Naive thymus-derived CD8-positive, alpha-beta T cell (primary cell): ENCODE measurements at regions not wholly inside any gene's neighbourhood (a gene's known extent, or its start where the extent isn't known, plus 50 kb on each side); places are given as distances from the start of the nearest gene placed in this dataset.
A peak's percentile ranks its signal among the peaks of the same experiment; 100 is the strongest.

Experiments used
- ATAC-seq, 2 donors: fragments of 150-1000 bp; cut with Tn5 transposase in 1 of 2; sonication (Bioruptor Pico), chemical (Tn5 transposase) in 1 of 2; 1 replicate in 1 of 2; 2 replicates in 1 of 2; pipeline ENCODE4 v1.10.0; 2021; ENCODE audit warnings: mild to moderate bottlenecking in 2 of 2, moderate library complexity in 2 of 2
- POLR2A ChIA-PET: fragments of 350-600 bp; sonication (Branson Sonifier 250); formaldehyde crosslinking; loops from one replicate; lab custom pipeline; 2021; ENCODE audit warnings: antibody characterized with exemption; lab: Charles Lee
- DNase-seq, 10 donors: peaks; one replicate each; pipeline versions ENCODE4 v3.0.0 to v3.0.0-alpha.2; 2020 to 2022
- H3K27ac Mint-ChIP-seq, 10 donors: one replicate each; pipeline ENCODE4 v1.8.0; 2020 to 2022; ENCODE audit warnings: mild to moderate bottlenecking in 10 of 10, mixed read lengths in 10 of 10, moderate library complexity in 4 of 10, inconsistent platforms in 1 of 10
- H3K27me3 Mint-ChIP-seq, 5 donors: one replicate each; pipeline ENCODE4 v1.8.0; 2021 to 2022; ENCODE audit warnings: mixed read lengths in 5 of 5
- H3K36me3 Mint-ChIP-seq, 3 donors: one replicate each; pipeline ENCODE4 v1.8.0; 2020 to 2022; ENCODE audit warnings: mixed read lengths in 3 of 3, mild to moderate bottlenecking in 2 of 3, inconsistent platforms in 1 of 3
- H3K4me1 Mint-ChIP-seq, 4 donors: one replicate each; pipeline ENCODE4 v1.8.0; 2021 to 2022; ENCODE audit warnings: mixed read lengths in 4 of 4
- H3K4me3 Mint-ChIP-seq, 10 donors: one replicate each; pipeline ENCODE4 v1.8.0; 2020 to 2022; ENCODE audit warnings: mild to moderate bottlenecking in 10 of 10, mixed read lengths in 10 of 10, moderate library complexity in 6 of 10, inconsistent platforms in 1 of 10
- H3K9me3 Mint-ChIP-seq, 9 donors: one replicate each; pipeline ENCODE4 v1.8.0; 2020 to 2022; ENCODE audit warnings: mixed read lengths in 9 of 9, mild to moderate bottlenecking in 3 of 9, inconsistent platforms in 1 of 9, moderate library complexity in 1 of 9

DNA sequence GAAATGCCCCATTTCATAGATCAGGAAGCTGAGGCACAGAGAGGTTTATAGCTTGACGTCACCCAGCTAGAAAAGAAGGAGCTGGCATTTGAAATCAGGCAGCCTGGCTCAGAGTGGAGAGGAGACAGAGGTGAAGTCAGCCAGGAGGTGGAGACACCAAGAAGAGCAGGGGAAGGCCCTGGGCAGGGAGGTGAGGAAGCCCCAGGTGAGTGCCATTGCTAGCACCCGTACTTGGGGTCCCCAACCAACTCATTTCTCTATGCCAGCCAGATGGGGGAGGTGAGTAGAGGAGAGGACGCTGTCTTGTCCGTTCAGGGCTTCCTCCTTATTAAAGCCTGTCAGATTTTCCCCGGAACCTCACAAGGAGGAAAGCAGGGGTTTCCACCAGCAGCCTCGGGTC, 149.6 kb upstream of the TLE3 start:
- Mint-ChIP-seq H3K9me3 (no peaks in the 10 kb centered on the region), H3K4me1 (peaks cover 33 to 74% (median 65%) of the 10 kb centered on the region in 4 donors), H3K4me3 (peak overlapping the region in 2 of 10 donors; percentile 1 to 48), H3K36me3 (no peaks in the 10 kb centered on the region), H3K27ac (peak overlapping the region in 1 of 10 donors; percentile 14), H3K27me3 (no peaks in the 10 kb centered on the region)
- ATAC-seq = no peak
- DNase-seq = no peak
- POLR2A ChIA-PET = interaction anchor here (0.9 kb wide), 1 partner anchor 8 kb away, joined by 5 read pairs; no protein-coding TSS in a partner anchor

GRCh38 chr15:70246623-70247220, 149.0 kb upstream of the TLE3 start:
- no peak overlapping the region for H3K27ac Mint-ChIP-seq
- POLR2A ChIA-PET = interaction anchor here (0.9 kb wide), 1 partner anchor 8 kb away, joined by 5 read pairs; no protein-coding TSS in a partner anchor
- H3K4me1 Mint-ChIP-seq = peaks cover 34 to 74% (median 68%) of the 10 kb centered on the region in 4 donors
- no peak for ATAC-seq
- no peaks in the 10 kb centered on the region for H3K9me3 Mint-ChIP-seq
- DNase-seq = no peak
- no peaks in the 10 kb centered on the region for H3K27me3 Mint-ChIP-seq
- H3K4me3 Mint-ChIP-seq = no peak overlapping the region
- no peaks in the 10 kb centered on the region for H3K36me3 Mint-ChIP-seq

GRCh38 chr15:70245932-70246622, 148.4 kb upstream of the TLE3 start:
- H3K27me3 Mint-ChIP-seq = no peaks in the 10 kb centered on the region
- DNase-seq = no peak
- H3K4me3 Mint-ChIP-seq = no peak overlapping the region
- peaks cover 34 to 74% (median 68%) of the 10 kb centered on the region in 4 donors for H3K4me1 Mint-ChIP-seq
- no peak overlapping the region for H3K27ac Mint-ChIP-seq
- POLR2A ChIA-PET = no interaction called here
- H3K9me3 Mint-ChIP-seq = no peaks in the 10 kb centered on the region
- ATAC-seq = no peak
- no peaks in the 10 kb centered on the region for H3K36me3 Mint-ChIP-seq

DNA sequence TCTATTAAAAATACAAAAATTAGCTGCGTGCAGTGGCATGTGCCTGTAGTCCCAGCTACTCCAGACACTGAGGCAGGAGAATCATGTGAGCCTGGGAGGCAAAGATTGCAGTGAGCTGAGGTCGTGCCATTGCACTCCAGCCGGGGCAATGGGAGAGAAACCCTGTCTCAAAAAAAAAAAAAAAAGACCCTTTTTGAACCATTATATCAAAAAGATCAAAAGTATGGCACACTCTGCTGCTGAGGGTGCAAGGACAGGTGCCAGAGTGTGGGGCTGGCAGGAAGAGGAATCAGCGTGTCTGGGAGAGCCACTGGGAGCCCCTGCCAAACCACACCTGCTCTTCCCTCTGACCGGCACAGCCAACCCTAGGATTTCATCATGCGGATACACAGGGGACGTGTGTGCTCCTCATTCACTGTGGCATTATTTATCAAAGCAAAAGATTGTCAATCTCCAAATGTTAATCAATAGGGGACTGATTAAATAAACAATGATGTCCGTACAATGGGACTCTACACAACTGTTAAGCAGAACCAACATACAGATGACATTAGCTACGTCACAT, 147.3 kb upstream of the TLE3 start:
- no peak for DNase-seq
- no peak for ATAC-seq
- POLR2A ChIA-PET = no interaction called here
- Mint-ChIP-seq H3K27me3 (no peaks in the 10 kb centered on the region), H3K27ac (peak overlapping the region in 1 of 10 donors; percentile 2), H3K9me3 (no peaks in the 10 kb centered on the region), H3K36me3 (no peaks in the 10 kb centered on the region), H3K4me3 (no peak overlapping the region), H3K4me1 (peaks cover 38 to 80% (median 64%) of the 10 kb centered on the region in 4 donors)

DNA sequence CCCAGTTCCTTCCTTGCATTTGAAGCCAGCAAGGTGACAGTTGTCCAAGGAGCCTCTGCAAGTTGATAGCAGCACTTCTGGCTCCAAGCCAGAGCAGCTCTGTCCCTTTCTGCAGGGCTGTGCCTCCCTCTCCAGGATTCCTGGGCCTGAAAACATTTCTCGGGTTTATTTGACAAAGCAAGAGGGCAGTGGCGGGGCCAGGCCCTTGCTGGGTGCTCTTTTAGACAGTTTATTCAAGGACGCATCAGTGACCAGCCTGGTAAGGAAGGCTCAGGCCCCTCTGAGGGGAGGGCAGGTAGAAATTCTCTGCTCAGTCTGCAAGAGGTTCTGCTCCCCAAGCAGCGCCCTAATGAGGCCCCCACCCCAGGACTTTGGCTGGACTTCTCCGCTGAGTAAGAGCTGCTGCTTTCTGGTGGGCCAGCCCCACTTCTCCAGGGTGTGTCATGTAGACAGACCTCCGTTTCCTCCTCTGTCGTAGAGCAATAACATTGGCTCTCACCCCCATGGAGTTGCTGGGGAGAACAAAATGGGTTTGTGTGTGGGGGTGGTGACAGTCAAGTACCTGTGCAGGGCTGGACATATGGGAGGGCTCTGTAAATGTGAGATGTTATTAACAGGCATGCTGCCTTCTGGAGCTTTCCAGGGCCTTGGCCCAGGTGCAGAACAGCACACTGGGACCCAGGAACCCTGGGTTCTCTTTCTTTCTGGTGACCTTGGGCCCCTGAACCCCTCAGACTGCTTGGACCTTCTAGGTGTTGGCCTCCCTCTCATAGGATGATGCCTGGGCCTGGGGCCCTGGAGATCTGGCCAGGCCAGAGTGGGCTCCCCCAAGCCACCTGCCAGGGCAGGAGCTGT, 146.2 kb upstream of the TLE3 start:
- H3K27me3 Mint-ChIP-seq = no peaks in the 10 kb centered on the region
- no peaks in the 10 kb centered on the region for H3K36me3 Mint-ChIP-seq
- H3K4me3 Mint-ChIP-seq = peak overlapping the region in 4 of 10 donors; percentile 15 to 43 (median 26)
- no peak for DNase-seq
- no peaks in the 10 kb centered on the region for H3K9me3 Mint-ChIP-seq
- POLR2A ChIA-PET = no interaction called here
- H3K27ac Mint-ChIP-seq = peak overlapping the region in 5 of 10 donors; percentile 9 to 63 (median 28)
- ATAC-seq = no peak
- peaks cover 38 to 78% (median 60%) of the 10 kb centered on the region in 4 donors for H3K4me1 Mint-ChIP-seq

- peak overlapping the region in 7 of 10 donors; percentile 10 to 57 (median 37) for H3K4me3 Mint-ChIP-seq
Measured at GRCh38 chr15:70242951-70243685, 145.4 kb upstream of the TLE3 start.

GRCh38 chr15:70241561-70242320, 144.0 kb upstream of the TLE3 start:
- peak overlapping the region in 5 of 10 donors; percentile 30 to 81 (median 57) for H3K27ac Mint-ChIP-seq
- POLR2A ChIA-PET = interaction anchor here (1.0 kb wide), 1 partner anchor 16 kb away, joined by 3 read pairs; no protein-coding TSS in a partner anchor

More at GRCh38 chr15:70242951-70243685, 145.4 kb upstream of the TLE3 start:
- H3K9me3 Mint-ChIP-seq = no peaks in the 10 kb centered on the region
- DNase-seq (peak in 1 of 10 donors; percentile 26), ATAC-seq (peak in 1 of 2 donors; percentile 60)
- peak overlapping the region in 4 of 10 donors; percentile 10 to 59 (median 43) for H3K27ac Mint-ChIP-seq
- H3K36me3 Mint-ChIP-seq = no peaks in the 10 kb centered on the region
- H3K4me1 Mint-ChIP-seq = peaks cover 31 to 70% (median 54%) of the 10 kb centered on the region in 4 donors
- H3K27me3 Mint-ChIP-seq = no peaks in the 10 kb centered on the region
- POLR2A ChIA-PET = no interaction called here

GRCh38 chr15:70240820-70241430, 143.2 kb upstream of the TLE3 start:
- ATAC-seq (no peak), DNase-seq (no peak)
- H3K9me3 Mint-ChIP-seq = no peaks in the 10 kb centered on the region
- peaks cover 24 to 66% (median 51%) of the 10 kb centered on the region in 4 donors for H3K4me1 Mint-ChIP-seq
- no peaks in the 10 kb centered on the region for H3K27me3 Mint-ChIP-seq
- H3K36me3 Mint-ChIP-seq = no peaks in the 10 kb centered on the region
- peak overlapping the region in 1 of 10 donors; percentile 8 for H3K27ac Mint-ChIP-seq
- POLR2A ChIA-PET = interaction anchor here (1.0 kb wide), 1 partner anchor 15 kb away, joined by 3 read pairs; no protein-coding TSS in a partner anchor
- no peak overlapping the region for H3K4me3 Mint-ChIP-seq

More at GRCh38 chr15:70241561-70242320, 144.0 kb upstream of the TLE3 start:
- Mint-ChIP-seq H3K4me3 (peak overlapping the region in 3 of 10 donors; percentile 2 to 43 (median 8)), H3K36me3 (no peaks in the 10 kb centered on the region), H3K4me1 (peaks cover 24 to 66% (median 51%) of the 10 kb centered on the region in 4 donors), H3K27me3 (no peaks in the 10 kb centered on the region), H3K9me3 (no peaks in the 10 kb centered on the region)
- no peak for DNase-seq
- no peak for ATAC-seq

GRCh38 chr15:70240082-70240481, 142.4 kb upstream of the TLE3 start:
- H3K4me3 Mint-ChIP-seq = no peak overlapping the region
- peak in 1 of 2 donors; percentile 35 for ATAC-seq
- H3K27me3 Mint-ChIP-seq = no peaks in the 10 kb centered on the region
- DNase-seq = peak in 1 of 10 donors; percentile 20
- POLR2A ChIA-PET = no interaction called here
- H3K27ac Mint-ChIP-seq = no peak overlapping the region
- H3K4me1 Mint-ChIP-seq = peaks cover 23 to 65% (median 52%) of the 10 kb centered on the region in 4 donors
- H3K36me3 Mint-ChIP-seq = no peaks in the 10 kb centered on the region
- no peaks in the 10 kb centered on the region for H3K9me3 Mint-ChIP-seq

GRCh38 chr15:70238917-70239316, 141.2 kb upstream of the TLE3 start:
- H3K27ac Mint-ChIP-seq = no peak overlapping the region
- no peak for DNase-seq
- peaks cover 24 to 66% (median 57%) of the 10 kb centered on the region in 4 donors for H3K4me1 Mint-ChIP-seq
- POLR2A ChIA-PET = no interaction called here
- no peak overlapping the region for H3K4me3 Mint-ChIP-seq
- H3K36me3 Mint-ChIP-seq = no peaks in the 10 kb centered on the region
- no peaks in the 10 kb centered on the region for H3K27me3 Mint-ChIP-seq
- ATAC-seq = no peak
- no peaks in the 10 kb centered on the region for H3K9me3 Mint-ChIP-seq

DNA sequence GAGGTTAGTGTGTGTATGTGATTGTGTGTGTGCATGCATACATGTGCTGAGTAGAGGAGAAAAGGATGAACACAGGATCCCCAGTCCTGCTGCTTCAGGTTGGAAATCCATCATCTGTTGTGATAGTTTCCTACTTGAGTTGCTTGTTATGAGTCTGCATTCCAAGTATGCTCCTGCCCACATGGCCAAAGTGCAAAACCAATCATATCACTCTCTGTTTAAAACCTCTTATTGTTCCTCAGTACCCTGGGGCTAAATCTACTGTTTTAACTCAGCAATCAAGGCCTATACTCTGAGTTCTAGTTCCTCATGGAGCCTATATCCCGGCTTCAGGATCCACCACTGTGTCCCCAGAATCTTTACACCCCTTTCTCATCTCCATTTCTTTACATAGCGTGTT, 139.9 kb upstream of the TLE3 start:
- ATAC-seq = no peak
- peaks cover 17 to 55% (median 44%) of the 10 kb centered on the region in 4 donors for H3K4me1 Mint-ChIP-seq
- H3K4me3 Mint-ChIP-seq = no peak overlapping the region
- H3K27ac Mint-ChIP-seq = no peak overlapping the region
- DNase-seq = no peak
- H3K9me3 Mint-ChIP-seq = peaks cover 0 to 6% (median under 1%) of the 10 kb centered on the region in 9 donors
- H3K36me3 Mint-ChIP-seq = peaks cover 0 to under 1% (median 0%) of the 10 kb centered on the region in 3 donors
- POLR2A ChIA-PET = no interaction called here
- no peaks in the 10 kb centered on the region for H3K27me3 Mint-ChIP-seq
